Thoracic aorta (tissue), 2 donors: ENCODE measurements at regions not wholly inside any gene's neighbourhood (a gene's known extent, or its start where the extent isn't known, plus 50 kb on each side); places are given as distances from the start of the nearest gene placed in this dataset.

ENCODE experiments used
- ATAC-seq: fragments of 150-250 bp; one replicate; pipeline ENCODE4 v1.8.0; 2017; ENCODE audit warnings: low read depth; ENCODE audit not compliant: insufficient number of reproducible peaks, low FRiP score
- DNase-seq: peaks from one replicate; pipeline ENCODE4 v3.0.0-alpha.2; 2020; ENCODE audit warnings: low spot score
- H3K27ac ChIP-seq, 2 donors: fragments of 200-600 bp; sonication (generic); 1 replicate in 1 of 2; 2 replicates in 1 of 2; pipeline ENCODE4 v1.5.1; 2016; ENCODE audit warnings: mild to moderate bottlenecking in 2 of 2, moderate library complexity in 2 of 2
- H3K27me3 ChIP-seq: fragments of 200-600 bp; sonication (generic); replicated peaks from 2 replicates; pipeline ENCODE4 v1.6.0; 2016; ENCODE audit warnings: mild to moderate bottlenecking; ENCODE audit not compliant: insufficient read depth
- H3K36me3 ChIP-seq: fragments of 200-600 bp; sonication (generic); one replicate; pipeline ENCODE4 v1.5.1; 2016
- H3K4me1 ChIP-seq, 2 donors: fragments of 200-600 bp; sonication (generic); 1 replicate in 1 of 2; 2 replicates in 1 of 2; pipeline versions ENCODE4 v1.5.1 to v1.6.0; 2016; ENCODE audit warnings: low read depth in 2 of 2, mild to moderate bottlenecking in 1 of 2; ENCODE audit not compliant: control insufficient read depth in 1 of 2
- H3K4me3 ChIP-seq: fragments of 200-600 bp; sonication (generic); 2 replicates; pipeline ENCODE4 v1.5.1; 2016; ENCODE audit warnings: mild to moderate bottlenecking
- H3K9me3 ChIP-seq: fragments of 200-600 bp; sonication (generic); 2 replicates; pipeline ENCODE4 v1.5.1; 2016
- TF ChIP-seq, protein P1 (sequence below): fragments of 200-600 bp; sonication (generic); IDR thresholded peaks from one replicate; pipeline ENCODE4 v1.5.1; 2019; ENCODE audit warnings: antibody characterized with exemption

DNA sequence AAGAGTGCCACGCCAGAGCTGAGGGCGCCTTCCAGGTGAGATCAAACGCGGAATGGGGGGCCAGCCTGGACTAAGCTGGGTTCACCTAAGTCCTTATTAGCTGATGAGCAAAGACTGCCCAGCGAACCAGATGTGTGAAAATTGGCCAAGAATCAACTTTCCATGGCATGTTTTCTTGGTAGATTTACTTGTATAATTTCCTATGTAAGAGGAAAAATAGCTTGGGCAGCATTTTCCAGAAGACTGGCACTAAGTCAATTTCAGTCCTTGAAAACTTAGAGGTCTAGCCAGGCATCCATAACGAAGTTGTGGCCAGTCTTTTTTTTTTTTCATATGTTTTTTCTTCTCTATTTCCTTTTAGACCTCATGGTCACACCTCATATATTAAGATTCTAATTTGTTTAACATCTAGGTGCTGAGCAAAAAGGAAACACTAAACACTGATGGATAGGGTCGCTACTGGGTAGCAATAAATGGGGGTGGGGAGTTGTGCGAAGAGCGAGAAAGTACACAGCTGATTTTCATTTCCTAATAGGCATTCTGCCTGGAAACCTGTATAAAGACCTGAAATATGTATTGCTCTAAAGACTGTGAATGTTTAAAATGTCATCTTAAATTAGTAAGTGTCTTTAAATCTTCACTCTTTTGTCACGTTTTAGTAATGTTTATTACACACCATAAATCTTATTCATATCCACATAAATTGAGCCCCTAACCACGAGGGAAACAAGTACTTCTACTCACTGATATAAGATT is 188.8 kb downstream of the CD83 start:
- Histone ChIP-seq H3K27me3 (no peaks in the 10 kb centered on the region), H3K4me3 (no peak overlapping the region), H3K4me1 (no peaks in the 10 kb centered on the region), H3K27ac (no peak overlapping the region), H3K9me3 (peaks cover 3% of the 10 kb centered on the region), H3K36me3 (no peaks in the 10 kb centered on the region)
- DNase-seq (no peak), ATAC-seq (no peak)
- TF ChIP-seq, protein P1, sequence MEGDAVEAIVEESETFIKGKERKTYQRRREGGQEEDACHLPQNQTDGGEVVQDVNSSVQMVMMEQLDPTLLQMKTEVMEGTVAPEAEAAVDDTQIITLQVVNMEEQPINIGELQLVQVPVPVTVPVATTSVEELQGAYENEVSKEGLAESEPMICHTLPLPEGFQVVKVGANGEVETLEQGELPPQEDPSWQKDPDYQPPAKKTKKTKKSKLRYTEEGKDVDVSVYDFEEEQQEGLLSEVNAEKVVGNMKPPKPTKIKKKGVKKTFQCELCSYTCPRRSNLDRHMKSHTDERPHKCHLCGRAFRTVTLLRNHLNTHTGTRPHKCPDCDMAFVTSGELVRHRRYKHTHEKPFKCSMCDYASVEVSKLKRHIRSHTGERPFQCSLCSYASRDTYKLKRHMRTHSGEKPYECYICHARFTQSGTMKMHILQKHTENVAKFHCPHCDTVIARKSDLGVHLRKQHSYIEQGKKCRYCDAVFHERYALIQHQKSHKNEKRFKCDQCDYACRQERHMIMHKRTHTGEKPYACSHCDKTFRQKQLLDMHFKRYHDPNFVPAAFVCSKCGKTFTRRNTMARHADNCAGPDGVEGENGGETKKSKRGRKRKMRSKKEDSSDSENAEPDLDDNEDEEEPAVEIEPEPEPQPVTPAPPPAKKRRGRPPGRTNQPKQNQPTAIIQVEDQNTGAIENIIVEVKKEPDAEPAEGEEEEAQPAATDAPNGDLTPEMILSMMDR: no peak

DNA sequence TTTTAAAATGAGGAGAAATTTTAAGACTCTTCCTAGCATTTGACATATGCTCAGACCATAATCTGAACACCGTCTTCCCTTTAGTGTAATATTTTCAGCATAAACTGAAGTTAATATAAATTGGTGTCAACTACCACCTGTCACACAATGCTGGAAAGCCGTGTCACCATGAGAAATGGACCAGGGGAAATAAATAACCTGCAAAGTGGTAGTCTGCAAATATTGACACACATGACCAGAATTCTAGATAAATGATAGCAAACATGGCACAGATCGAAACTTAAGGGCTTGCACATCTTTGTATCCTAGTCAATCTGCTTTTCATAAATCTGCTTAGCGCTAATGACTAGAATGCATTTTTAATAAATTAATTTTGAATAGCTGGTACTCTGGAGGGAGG is 191.9 kb downstream of the CD83 start:
- Histone ChIP-seq H3K27ac (no peak overlapping the region), H3K4me3 (no peak overlapping the region), H3K9me3 (no peaks in the 10 kb centered on the region), H3K27me3 (no peaks in the 10 kb centered on the region), H3K4me1 (no peaks in the 10 kb centered on the region), H3K36me3 (no peaks in the 10 kb centered on the region)
- TF ChIP-seq, protein P1: no peak
- ATAC-seq (no peak), DNase-seq (no peak)

DNA sequence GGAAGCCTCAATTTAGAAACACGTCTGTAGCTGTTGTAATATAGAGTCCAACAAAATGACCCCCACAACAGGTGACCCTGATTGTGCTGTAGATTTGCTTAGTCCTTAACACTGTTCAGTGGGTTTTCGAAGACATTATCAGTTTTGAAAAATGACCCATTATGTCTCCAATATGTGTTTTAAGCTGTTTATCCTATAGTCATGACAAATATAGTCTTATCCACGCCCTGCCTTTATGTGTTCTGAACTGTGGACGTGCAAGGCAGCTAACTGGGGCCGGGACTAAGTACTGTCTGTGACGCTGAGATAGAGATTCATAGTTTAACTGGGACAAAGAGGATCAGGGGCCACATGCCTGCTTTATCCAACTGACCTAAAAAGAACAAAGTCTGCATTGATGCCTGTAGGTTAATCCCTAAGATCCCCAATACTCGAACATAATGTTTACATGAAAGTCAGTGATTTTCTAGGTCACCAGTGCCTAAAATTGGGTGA is 192.4 kb downstream of the CD83 start:
- Histone ChIP-seq H3K27ac (no peak overlapping the region), H3K27me3 (no peaks in the 10 kb centered on the region), H3K4me3 (no peak overlapping the region), H3K4me1 (no peaks in the 10 kb centered on the region), H3K36me3 (no peaks in the 10 kb centered on the region), H3K9me3 (no peaks in the 10 kb centered on the region)
- no peak for ATAC-seq
- TF ChIP-seq, protein P1: no peak
- DNase-seq: no peak

DNA sequence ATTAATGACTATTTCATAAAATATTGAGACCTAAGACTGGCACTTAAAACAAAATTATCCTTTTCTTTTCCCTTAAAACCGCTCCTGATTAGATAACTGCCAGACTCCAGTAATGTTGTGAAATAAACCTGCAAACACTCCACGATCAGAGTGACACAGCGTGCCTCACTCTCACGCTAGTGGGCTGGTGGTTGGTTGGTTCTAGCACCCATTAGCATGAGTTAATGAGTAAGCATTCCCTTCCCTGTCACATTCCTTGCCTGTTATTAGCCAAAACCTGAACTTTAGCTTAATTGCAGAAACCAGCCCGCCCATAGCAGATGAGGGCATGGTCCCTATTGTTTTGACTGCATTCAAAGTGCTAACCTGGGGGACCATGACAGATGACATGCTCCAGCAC is 193.4 kb downstream of the CD83 start:
- Histone ChIP-seq H3K27me3 (no peaks in the 10 kb centered on the region), H3K9me3 (no peaks in the 10 kb centered on the region), H3K27ac (no peak overlapping the region), H3K4me3 (no peak overlapping the region), H3K4me1 (no peaks in the 10 kb centered on the region), H3K36me3 (no peaks in the 10 kb centered on the region)
- ATAC-seq: no peak
- TF ChIP-seq, protein P1: no peak
- DNase-seq: no peak

DNA sequence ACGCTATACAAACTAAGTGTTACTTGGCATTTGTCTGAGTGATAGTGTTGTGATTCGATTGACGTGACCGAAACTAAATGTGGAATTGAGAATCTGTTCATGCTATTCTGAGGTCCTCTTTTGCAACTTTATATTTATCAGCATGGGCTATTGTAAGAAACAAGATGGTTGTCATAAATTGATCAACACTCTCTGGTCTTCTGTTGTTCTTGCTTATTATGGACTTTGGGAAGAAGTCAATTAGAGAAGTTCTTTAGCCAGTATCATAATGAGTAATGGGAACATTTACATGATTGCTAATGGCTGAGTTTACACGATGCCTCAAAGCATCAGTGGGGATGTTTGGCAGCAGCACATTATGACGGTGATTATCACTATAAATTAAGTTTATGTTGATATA is 195.0 kb downstream of the CD83 start:
- Histone ChIP-seq H3K4me3 (no peak overlapping the region), H3K27me3 (no peaks in the 10 kb centered on the region), H3K4me1 (peaks cover 0 to 9% of the 10 kb centered on the region in 2 donors), H3K9me3 (no peaks in the 10 kb centered on the region), H3K36me3 (no peaks in the 10 kb centered on the region), H3K27ac (no peak overlapping the region)
- no peak for DNase-seq
- TF ChIP-seq, protein P1: no peak
- no peak for ATAC-seq
